ENCODE measurements at regions not wholly inside any gene's neighbourhood (a gene's known extent, or its start where the extent isn't known, plus 50 kb on each side); places are given as distances from the start of the nearest gene placed in this dataset.

GRCh38 chr9:12629067-12629466, 64.1 kb upstream of the TYRP1 start (continued):
- TF ChIP-seq TSHZ1 (tag by site-specific recombination; IDR thresholded peaks at IDR 0.05; ENCODE audit: borderline replicate concordance) (no peak), ZSCAN30 (tag by site-specific recombination; IDR thresholded peaks at IDR 0.05) (no peak), ZNF37A (tag by site-specific recombination; IDR thresholded peaks at IDR 0.05) (no peak), ZNF146 (tag by site-specific recombination; IDR thresholded peaks at IDR 0.05) (no peak), ZNF211 (tag by site-specific recombination; IDR thresholded peaks at IDR 0.05; ENCODE audit: low read depth) (no peak)

GRCh38 chr9:12631866-12632265, 61.3 kb upstream of the TYRP1 start:
- TF ChIP-seq ZNF202 (tag by site-specific recombination; IDR thresholded peaks at IDR 0.05; ENCODE audit: borderline replicate concordance): no peak
- TF ChIP-seq ZNF248 (tag by site-specific recombination; IDR thresholded peaks at IDR 0.05): no peak
- TF ChIP-seq ZNF292 (tag by site-specific recombination; IDR thresholded peaks at IDR 0.05; ENCODE audit: borderline replicate concordance, low read depth): no peak
- TF ChIP-seq ZNF701 (tag by site-specific recombination; IDR thresholded peaks at IDR 0.05): no peak
- no peak for TF ChIP-seq ZNF132 (tag by site-specific recombination; IDR thresholded peaks at IDR 0.05; ENCODE audit: borderline replicate concordance)
- TF ChIP-seq GLIS2 (tag by site-specific recombination; IDR thresholded peaks at IDR 0.05): no peak
- no peak for TF ChIP-seq ZNF311 (tag by site-specific recombination; IDR thresholded peaks at IDR 0.05; ENCODE audit: borderline replicate concordance)
- TF ChIP-seq TSHZ1 (tag by site-specific recombination; IDR thresholded peaks at IDR 0.05; ENCODE audit: borderline replicate concordance): no peak
- no peak for TF ChIP-seq PRDM4 (tag by site-specific recombination; IDR thresholded peaks at IDR 0.05)
- no peak for TF ChIP-seq ZBTB11 (tag by site-specific recombination; conservative IDR thresholded peaks at IDR 0.05; ENCODE audit: low read depth)
- no peak for TF ChIP-seq ZNF37A (tag by site-specific recombination; IDR thresholded peaks at IDR 0.05)
- TF ChIP-seq ZNF629 (tag by site-specific recombination; IDR thresholded peaks at IDR 0.05): no peak
- TF ChIP-seq ZNF654 (tag by site-specific recombination; IDR thresholded peaks at IDR 0.05; ENCODE audit: low read depth): no peak
- TF ChIP-seq TRIM28 (IDR thresholded peaks at IDR 0.05; ENCODE audit: borderline replicate concordance, low read length): no peak
- no peak for TF ChIP-seq ZNF23 (tag by site-specific recombination; IDR thresholded peaks at IDR 0.05; ENCODE audit: borderline replicate concordance)
- Histone ChIP-seq H3K27ac (ENCODE audit: extremely low read depth, low read depth, low read length) (no peak overlapping the region), H3K4me1 (ENCODE audit: control insufficient read depth, insufficient read depth, low read length) (no peaks in the 10 kb centered on the region), H3K9me3 (ENCODE audit: control insufficient read depth, insufficient read depth, low read depth, low read length) (no peaks in the 10 kb centered on the region), H3K4me3 (ENCODE audit: low read depth, low read length) (no peak overlapping the region), H3K36me3 (ENCODE audit: control insufficient read depth in 2 of 2, insufficient read depth in 1 of 2, low read length in 2 of 2) (no peaks in the 10 kb centered on the region)
- POLR2A ChIA-PET: no interaction called here
- CTCF ChIA-PET: interaction anchor here (0.6 to 1.0 kb wide), 3 partner anchors 9 to 189 kb away, joined by 3 read pairs; no protein-coding TSS in a partner anchor

All from HEK293 (cell line).